ENCODE measurements at regions not wholly inside any gene's neighbourhood (a gene's known extent, or its start where the extent isn't known, plus 50 kb on each side); places are given as distances from the start of the nearest gene placed in this dataset.
"Not testable (repeated sequence)": the region's sequence is repeated elsewhere in the genome, so short reads cannot be mapped to it uniquely, and the experiment has no call there.

DNA sequence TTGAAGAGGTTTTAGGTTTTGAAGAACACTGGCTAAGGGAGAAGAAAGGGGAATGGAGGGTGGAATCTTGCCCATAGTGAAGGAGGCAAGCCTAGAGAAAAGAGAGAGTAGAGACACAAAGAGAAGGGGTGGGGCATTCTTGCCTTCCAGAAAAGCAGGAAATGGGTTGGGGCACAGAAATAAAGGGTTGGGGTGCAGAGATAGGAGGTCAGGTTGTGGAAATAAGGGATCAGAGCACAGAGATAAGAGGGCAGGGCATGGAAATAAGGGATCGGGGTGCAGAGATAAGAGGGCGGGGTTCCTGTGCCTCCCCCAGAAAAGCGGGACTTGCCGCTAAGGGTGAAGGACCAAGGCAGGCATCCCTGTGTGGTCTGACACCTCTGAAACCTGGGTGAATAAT is 69.9 kb downstream of the ALG1L2 start:
- DNase-seq, result not testable (repeated sequence)

DNA sequence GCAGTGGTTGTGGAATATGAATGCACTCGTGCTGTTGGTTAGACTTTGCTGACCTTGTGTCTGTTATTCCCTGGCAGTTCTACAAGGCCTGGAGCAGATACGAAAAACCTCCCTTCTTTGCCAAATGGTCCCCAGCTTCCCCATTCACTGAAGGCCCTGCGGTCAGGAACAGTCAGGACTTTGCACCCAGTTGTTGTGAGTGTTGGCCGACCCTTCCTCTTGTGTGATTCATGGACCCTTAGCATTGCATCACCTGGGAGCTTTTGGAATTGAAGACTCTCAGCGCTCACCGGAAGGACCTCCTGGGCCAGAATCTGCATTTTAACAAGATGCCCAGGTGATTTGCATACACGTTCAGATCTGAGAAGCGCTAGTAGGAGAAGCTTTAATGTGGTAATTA is 71.6 kb downstream of the ALG1L2 start:
- not testable (repeated sequence) for DNase-seq

DNA sequence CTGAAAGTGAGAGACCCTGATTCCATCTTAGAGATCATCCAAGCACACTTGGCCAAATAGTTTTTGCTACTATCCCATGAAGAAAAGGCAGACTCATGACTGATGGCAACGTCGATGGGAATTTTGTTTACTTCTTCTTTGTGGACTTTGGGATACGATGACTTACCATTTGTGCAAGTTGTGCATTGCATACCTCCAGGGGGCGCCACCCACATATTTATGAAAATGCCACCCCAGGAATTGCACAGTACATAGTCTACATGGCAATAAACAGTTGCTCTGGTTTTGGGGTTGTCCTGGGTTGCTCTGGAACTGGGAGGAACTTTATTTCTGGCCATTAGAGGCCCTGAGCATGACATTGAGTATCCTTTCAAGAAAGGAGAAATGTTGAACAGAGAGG is 73.8 kb downstream of the ALG1L2 start:
- not testable (repeated sequence) for DNase-seq

DNA sequence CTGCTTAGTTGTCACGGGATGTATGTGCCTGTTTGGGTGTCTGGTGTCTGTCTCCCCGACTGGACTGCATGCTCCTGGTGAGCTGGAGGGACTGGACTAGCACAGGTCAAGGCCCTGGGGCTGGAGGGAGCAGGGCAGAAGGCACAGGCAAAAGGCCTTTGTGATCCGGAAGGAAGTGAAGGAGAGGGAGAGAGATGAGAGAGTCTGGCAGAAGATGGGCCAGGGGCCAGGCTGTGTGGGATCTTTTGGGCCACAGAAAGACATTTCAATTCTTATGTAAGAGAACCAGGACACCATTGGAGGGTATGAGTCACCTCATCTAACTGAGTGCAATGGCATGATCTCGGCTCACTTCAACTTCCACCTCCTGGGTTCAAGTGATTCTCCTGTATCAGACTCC is 85.2 kb downstream of the ALG1L2 start:
- not testable (repeated sequence) for DNase-seq

DNA sequence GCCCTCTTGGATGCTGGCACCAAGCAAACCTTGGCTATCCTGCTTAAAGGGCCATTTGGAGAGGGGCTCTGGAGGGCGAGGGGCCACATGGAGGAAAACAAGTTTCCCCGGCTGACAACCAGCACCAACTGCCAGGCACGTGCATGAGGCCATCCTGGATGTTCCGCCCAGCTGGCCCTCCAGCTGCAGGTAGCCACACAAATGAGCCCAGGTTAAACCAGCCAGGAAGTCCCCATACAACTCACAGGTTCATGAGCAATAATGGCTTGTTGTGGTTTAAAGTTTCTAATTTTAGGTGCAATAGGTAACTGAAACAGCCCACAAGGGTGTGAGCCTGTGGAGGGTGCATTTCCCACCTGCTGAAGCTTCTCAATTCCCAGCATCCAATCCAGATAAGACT is 93.6 kb downstream of the ALG1L2 start:
- not testable (repeated sequence) for DNase-seq

DNA sequence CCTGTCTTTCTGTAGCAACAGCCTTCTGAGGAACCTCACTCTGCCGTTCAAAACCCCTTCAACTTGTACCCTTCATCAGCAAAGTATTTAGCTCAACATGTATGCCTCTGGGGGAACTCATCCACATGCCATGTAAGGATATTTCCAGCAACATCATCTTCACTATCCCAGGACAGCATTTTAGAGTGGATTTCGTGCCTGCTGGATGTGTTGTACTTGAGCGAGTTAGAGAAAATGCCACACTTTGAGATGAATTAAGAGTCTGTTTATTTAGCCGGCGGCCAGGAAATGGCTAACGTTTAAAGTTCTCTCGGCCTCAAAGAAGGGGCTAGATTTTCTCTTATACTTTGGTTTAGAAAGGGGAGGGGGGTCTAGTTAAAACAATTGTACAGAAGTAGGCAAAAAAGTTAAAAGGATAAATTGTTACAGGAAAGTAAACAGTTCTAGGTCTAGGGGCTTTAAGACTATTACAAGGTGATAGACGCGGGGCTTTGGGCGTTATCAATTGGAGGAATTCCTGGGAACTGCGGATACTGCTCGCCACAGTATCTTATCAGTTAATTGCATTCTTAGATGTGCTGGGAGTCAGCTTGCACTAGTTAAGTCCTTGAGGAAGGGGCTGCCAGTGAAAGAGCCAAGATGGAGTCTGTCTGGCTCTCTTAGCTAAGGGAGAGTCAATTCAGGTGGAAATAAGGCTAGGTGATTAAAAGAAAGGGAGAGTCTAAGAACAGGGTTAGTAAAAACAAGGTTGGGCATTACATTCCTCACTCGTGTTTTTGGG is 95.0 kb downstream of the ALG1L2 start:
- not testable (repeated sequence) for DNase-seq

DNA sequence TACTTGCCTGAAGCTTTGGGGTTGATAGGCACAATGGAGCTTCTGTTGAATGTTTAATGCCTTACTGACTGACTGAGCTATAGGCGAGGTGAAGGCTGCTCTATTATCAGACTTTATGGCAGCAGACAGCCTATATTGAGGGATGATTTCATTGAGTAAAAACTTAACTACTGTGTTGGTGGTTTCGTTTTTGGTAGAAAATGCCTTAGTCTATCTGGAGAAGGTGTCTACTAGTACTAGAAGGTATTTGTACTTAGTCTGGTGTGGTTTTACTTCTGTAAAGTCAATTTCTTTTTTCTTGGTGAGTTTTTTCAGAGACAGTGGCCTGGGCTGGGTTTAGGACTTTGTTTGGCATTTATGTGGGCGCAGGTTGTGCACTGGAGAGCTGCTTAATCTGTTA is 97.2 kb downstream of the ALG1L2 start:
- DNase-seq, result not testable (repeated sequence)

DNA sequence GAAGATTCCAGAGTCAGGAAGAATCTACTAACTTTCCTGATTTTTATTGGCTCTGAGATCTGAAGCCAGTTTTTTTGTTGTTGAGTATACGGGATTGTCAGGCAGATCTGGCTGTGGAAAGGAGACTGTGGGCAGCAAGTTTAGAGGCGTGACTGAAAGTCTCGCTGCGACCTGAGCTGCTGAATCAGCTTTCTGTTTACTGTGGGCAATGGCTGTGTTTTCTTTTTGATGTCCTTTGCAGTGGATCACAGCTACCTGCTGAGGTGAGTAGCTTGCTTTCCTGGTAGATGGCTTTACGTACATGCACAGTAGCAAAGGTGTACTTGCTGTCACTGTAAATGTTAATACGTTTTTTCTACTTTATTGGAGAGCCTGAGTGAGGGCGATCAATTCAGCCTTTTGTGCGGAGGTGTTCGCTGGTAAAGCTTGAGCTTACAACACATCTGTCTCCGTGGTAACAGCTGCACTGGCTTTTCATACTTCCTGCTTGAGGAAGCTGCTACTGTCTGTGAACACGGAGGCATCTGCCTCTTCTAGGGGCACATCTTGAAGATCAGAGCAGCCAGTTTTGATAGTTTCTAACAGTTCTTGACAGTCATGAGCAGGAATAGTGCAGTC is 97.8 kb downstream of the ALG1L2 start:
- DNase-seq, result peak; percentile 76

DNA sequence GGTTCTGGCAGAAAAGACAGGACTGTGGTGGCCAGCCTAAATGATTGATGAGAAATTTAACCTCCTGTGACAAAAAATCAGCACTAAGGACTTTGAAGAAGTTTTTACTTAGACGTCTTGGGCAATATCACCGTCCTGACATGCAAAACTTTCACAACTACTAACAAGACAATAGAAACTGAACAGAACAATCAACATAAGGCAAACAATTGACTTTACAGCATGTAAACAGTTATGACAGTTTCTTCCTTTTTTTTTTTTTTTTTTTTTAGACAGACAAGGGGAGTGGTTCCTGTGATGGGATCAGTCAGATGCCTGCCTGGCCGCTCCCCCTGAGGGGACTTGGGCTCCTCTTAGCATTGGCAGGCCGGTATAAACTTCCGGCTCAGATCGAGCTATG is 100.8 kb downstream of the ALG1L2 start:
- not testable (repeated sequence) for DNase-seq

DNA sequence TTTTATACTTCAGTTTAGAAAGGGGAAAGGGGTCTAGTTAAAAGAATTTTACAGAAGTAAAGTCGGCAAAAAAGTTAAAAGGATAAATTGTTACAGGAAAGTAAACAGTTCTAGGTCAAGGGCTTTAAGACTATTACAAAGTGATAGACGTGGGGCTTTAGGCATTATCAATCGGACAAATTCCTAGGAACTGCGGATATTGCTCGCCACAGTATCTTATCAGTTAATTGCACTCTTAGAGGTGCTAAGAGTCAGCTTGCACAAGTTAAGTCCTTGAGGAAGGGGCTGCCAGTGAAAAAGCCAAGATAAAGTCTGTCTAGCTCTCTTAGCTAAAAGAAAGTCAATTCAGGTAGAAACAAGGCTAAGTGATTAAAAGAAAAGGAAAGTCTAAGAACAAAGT is 102.1 kb downstream of the ALG1L2 start:
- DNase-seq, result not testable (repeated sequence)

DNA sequence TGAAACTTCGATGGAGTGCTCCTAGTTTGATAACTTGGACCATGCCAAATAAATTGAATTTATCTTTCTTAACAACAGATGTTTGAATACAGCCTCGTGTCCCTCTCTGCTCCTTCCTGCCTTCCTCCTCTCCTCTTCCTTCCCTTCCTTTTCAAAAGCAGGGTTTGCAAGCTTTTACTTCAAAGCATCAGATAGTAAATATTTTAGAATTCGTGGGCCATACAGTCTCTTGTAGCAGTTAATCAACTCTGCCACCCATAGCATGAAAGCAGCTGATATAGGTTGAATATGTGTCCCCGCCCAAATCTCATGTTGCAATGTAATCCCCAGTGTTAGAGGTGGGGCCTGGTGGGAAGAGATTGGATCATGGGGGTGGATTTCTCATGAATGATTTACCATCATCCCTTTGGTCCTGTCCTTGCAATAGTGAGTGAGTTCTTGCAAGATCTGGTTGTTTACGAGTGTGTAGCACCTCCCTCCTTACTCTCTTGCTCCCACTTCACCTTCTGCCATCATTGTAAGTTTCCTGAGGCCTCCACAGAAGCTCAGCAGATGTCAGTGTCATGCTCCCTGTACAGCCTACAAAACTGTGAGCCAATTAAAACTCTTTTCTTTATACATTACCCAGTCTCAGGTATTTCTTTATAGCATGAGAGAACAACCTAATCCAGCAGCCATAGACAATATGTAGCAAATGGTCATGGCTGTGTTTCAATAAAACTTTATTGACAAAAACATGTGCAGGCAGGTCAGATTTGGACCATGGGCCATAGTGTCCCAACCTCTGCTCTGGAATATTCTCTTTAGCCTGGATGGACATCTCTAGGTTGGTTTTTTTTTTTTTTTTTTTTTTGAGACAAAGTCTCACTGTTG is 102.8 kb downstream of the ALG1L2 start:
- not testable (repeated sequence) for DNase-seq

DNA sequence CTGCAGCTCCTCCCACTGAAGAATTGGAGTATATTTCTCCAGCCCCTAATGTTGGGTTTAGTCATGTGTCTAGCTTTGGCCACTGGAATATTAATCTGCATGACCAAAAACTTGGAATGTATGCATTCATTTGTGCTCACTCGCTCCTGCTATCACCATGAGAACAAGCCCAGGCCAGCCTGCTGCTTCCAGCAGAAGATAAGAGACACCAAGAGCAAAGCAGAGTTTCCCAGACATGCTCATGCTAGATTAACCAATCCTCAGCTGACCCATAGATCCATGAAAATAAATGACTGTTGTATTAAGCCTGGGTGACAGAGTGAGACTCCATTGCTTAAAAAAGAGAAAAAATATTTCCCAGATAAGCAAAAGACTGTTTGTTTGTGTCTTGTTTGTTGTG is 119.6 kb downstream of the ALG1L2 start:
- DNase-seq, result not testable (repeated sequence)

DNA sequence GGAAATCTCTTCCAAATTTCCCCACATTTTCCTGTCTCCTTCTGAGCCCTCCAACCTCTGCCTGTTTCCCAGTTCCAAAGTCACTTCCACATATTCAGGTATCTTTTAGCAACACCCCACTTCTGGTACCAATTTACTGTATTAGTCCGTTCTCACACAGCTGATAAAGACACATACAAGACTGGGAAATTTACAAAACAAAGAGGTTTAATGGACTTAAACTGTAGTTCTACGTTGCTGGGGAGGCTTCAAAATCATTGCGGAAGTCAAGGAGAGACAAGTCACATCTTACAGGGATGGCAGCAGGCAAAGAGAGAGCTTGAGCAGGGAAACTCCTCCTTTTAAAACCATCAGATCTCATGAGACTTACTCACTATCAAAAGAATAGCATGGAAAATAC is 122.0 kb downstream of the ALG1L2 start:
- DNase-seq, result not testable (repeated sequence)

DNA sequence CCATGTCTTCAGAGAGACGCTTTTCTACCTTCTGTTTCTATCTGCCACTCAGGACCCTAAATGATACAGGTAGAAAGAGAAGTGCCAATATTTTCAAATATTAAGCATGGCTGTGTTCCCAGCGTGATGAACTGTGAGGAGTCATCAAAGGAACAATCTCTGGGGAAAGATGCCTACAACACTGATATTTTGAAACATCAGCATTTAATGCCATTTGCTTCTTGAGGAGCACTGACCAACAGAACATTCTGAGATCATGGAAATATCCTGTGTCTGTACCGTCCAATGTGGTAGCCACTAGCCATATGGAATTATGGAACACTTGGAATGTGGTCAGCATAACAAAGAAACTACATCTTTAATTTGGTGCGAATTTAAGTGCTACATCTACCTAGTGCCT is 117.9 kb upstream of the COL6A5 start:
- no peak for DNase-seq

DNA sequence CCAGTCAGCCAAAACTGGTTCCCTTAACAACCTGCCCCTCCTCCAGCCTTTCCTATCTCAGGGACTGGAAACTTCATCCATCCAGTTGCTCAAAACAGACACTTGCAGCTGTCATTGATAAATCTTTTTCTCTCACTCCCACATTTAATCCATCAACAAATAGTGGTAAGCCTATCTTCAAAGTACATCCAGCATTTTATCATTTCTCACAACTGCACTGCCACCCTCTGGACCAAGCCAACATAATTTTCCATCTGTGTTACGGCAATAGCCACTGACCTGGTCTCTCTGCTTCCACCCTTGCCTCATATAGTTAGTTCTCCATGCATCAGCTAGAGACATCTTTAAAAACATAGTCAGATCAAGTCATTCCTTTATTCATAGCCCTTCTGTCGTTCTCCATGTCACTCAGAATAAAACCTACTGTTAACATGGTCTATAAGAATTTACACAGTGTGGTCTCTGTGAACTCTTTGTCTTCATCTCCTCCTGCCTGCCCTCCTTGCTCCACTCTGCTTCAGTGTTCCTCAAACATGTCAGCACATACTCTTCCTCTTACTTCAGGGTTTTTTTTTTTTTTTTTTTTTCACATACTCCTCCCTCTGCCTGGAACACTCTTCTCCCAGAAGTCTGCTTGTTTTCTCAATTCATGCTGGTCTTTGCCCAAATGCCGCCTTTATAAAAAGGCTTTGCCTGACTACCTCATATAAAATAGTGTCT is 102.5 kb upstream of the COL6A5 start:
- DNase-seq, result no peak

DNA sequence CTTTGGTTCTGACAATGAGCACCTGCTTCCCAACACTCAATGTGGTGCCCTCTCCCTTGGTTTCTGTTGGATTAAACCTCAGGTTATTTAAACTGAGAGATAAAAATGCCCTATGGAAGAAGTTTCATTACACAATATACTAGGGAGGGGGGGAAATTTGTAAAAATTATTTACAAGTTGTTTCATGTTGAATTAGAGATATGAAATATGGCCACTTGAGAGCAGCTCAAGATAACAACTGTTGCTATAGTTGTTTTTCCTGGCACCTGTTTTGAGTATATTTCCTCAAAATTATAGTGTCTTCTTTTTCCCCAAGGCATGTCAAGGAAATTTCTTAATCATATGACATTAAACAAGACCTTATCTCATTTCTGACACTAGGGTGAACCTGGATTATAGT is 101.7 kb upstream of the COL6A5 start:
- DNase-seq, result no peak

DNA sequence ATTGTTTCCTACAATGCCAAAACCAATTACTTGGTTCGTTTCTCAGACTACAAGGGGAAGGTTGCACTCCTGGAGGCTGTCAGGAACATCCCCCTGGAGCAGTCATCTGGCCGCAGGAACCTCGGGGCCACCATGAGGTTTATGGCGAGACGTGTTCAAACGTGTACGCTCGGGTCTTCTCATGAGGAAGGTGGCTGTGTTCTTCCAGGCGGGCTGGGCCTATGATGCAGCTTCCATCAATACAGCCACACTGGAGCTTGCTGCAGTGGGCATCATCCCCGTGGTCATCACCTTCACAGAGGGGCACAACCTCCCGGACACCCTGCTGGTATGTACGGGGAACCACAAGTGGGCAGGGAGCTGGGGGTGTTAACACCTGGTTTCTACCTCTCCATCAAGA is 94.5 kb upstream of the COL6A5 start:
- DNase-seq, result no peak

DNA sequence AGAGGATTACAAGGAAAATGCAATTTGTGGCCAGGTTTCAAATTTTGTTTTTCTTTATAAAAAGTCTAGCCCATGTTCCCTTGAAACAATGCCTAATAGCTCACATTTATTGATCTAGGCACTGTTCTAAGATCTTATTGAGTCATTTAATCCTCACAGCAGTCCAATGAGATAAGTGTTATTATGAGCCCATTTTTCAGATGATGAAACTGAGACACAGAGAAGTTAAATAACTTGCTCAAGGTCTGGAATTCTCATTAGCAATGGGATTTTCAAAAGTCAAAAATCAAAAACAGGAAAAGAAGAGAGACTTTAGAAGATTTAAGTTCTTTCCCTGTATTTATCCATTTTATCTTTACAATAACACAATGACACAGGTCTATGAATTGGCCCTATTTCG is 90.0 kb upstream of the COL6A5 start:
- no peak for DNase-seq

DNA sequence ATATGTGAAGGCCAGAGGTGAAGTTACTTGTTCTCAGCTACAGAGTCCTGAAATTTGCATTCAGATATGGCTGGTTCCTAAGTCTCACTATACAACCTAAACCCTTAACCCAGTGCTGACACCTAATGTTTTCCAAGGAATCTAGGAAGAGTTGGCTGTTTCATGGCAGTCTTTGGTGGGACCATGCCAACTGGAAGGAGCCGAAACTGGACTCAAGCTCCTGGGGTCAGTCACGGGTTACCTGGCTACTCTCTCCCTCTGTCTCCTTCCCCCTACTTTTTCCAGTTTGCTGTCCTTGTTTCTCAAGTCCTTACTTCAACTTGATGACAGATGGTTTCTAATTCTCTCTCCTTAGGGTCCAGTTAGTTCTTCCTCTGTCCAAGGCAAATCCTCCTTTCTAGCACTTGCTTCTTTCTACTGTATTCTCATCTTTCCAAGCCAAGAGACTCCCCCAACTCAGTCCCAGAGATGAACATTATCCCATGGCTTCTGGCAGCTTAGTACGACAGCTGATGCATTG is 88.6 kb upstream of the COL6A5 start:
- DNase-seq, result no peak

DNA sequence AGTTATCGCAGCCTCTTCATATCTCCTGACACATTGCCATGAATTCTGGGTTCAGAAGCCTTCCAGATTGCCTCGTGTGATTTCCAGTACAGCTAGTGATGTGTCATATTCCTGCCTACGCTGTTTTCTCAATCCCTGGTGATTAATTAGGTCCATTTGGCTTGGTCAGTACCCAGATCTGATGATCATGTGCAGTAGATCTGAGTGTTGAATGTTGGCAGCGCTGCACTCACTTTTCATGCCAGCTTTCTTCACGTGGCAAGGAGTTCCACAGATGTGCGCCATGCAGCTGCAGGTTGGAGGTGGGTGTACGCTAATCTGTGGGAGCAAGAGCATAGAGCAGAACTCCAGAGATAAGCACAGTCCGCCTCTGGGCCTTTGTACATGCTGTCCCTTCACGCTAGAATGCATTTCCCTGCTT is 86.9 kb upstream of the COL6A5 start:
- no peak for DNase-seq

DNA sequence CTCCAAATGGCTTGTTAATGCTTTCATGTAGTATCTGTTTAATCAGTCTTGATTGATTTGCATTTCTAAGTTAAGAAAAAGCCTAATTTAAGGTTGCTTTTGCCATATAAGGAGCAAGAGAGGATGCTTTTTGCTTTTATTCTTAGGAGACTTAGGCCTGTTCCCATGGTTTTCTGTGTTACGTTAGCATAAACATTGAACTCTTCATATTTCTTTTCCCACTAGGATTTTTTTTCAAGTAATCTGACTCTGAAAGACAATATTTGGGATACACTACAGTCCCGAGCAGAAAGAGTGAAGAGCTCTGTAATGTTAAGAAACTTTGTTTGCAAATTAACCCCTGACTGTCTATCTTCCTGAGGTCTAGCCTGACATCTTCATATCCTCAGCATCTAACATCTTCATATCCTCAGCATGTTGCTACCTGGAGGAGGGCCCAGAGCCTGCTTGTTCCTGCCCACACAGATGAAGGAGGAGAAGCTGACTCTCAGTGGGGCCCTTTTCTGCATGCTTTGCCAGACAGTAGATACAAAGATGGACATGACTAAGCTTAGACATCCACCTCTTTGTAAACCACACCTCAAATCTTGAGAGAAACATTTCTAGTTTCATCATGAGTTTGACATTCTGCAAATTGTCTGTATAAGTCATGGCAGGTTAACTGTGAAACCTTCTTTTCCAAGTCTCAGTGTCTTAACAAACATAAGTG is 86.2 kb upstream of the COL6A5 start:
- DNase-seq, result no peak

DNA sequence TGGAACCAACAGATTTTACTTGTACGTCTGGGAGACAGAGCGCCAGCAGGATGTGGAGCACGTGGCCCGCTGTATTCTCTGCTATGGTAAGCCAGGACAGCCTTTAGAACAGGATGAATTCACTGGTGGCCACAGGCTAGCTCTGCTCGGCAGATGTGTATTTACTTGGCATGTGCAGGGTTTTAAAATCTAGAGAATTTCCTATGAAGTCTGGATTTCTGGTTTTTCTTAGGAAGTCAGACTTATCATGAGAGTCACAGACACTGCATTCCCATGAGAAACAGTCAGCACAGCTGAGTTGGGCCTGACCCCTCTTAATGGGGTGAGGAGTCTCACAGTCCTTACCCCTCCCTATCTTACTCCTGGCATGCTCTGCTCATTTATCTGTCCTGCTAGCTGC is 84.6 kb upstream of the COL6A5 start:
- DNase-seq, result no peak
